HEK293T (cell line): ENCODE measurements at regions not wholly inside any gene's neighbourhood (a gene's known extent, or its start where the extent isn't known, plus 50 kb on each side); places are given as distances from the start of the nearest gene placed in this dataset.

Experiments
- CTCF ChIA-PET: fragments of 350-600 bp; formaldehyde crosslinking; extraction: SDS; loops from one replicate; lab custom pipeline; 2021; ENCODE audit warnings: antibody characterized with exemption, inconsistent platforms; lab: Yijun Ruan, JAX
- POLR2A ChIA-PET: fragments of 350-600 bp; formaldehyde crosslinking; extraction: SDS; loops from one replicate; lab custom pipeline; 2020; ENCODE audit warnings: antibody characterized with exemption, inconsistent platforms; lab: Yijun Ruan, JAX
- DNase-seq: peaks from one replicate; pipeline ENCODE4 v3.0.0; 2012; ENCODE audit warnings: mixed read lengths; ENCODE audit errors: extremely low spot score
- ARNT ChIP-seq: fragments of 450-650 bp; IDR thresholded peaks from 2 replicates; pipeline ENCODE4 v1.6.1; 2017; ENCODE audit warnings: mild to moderate bottlenecking
- BHLHE40 ChIP-seq: fragments of 450-650 bp; IDR thresholded peaks from 2 replicates; pipeline ENCODE4 v1.6.1; 2016; ENCODE audit warnings: mild to moderate bottlenecking, moderate library complexity, borderline replicate concordance
- CTBP1 ChIP-seq: fragments of 450-650 bp; IDR thresholded peaks from 2 replicates; pipeline ENCODE4 v1.6.1; 2016; ENCODE audit warnings: borderline replicate concordance
- ELF4 ChIP-seq: fragments of 450-650 bp; IDR thresholded peaks from 2 replicates; pipeline ENCODE4 v1.6.1; 2017; ENCODE audit warnings: antibody characterized with exemption
- FOXA1 ChIP-seq: fragments of 450-650 bp; IDR thresholded peaks from 2 replicates; pipeline ENCODE4 v1.6.1; 2016; ENCODE audit warnings: mild to moderate bottlenecking
- FOXK2 ChIP-seq: fragments of 450-650 bp; IDR thresholded peaks from 2 replicates; pipeline ENCODE4 v1.6.1; 2016; ENCODE audit warnings: mild to moderate bottlenecking
- FOXM1 ChIP-seq: fragments of 450-650 bp; IDR thresholded peaks from 2 replicates; pipeline ENCODE4 v1.6.1; 2017; ENCODE audit warnings: mild to moderate bottlenecking, borderline replicate concordance
- HDGF ChIP-seq: fragments of 450-650 bp; IDR thresholded peaks from 2 replicates; pipeline ENCODE4 v1.6.1; 2017; ENCODE audit warnings: antibody characterized with exemption, borderline replicate concordance
- L3MBTL2 ChIP-seq: fragments of 450-650 bp; conservative IDR thresholded peaks from 2 replicates; pipeline ENCODE4 v1.6.1; 2016; ENCODE audit warnings: mild to moderate bottlenecking
- LEF1 ChIP-seq: fragments of 450-650 bp; IDR thresholded peaks from 2 replicates; pipeline ENCODE4 v1.6.1; 2017; ENCODE audit warnings: mild to moderate bottlenecking, borderline replicate concordance
- NFRKB ChIP-seq: fragments of 450-650 bp; IDR thresholded peaks from 2 replicates; pipeline ENCODE4 v1.6.1; 2016; ENCODE audit warnings: mild to moderate bottlenecking, moderate library complexity
- PKNOX1 ChIP-seq: fragments of 450-650 bp; IDR thresholded peaks from 2 replicates; pipeline ENCODE4 v1.6.1; 2016
- SP1 ChIP-seq: fragments of 450-650 bp; IDR thresholded peaks from 2 replicates; pipeline ENCODE4 v1.6.1; 2017
- SUZ12 ChIP-seq: fragments of 450-650 bp; IDR thresholded peaks from 2 replicates; pipeline ENCODE4 v1.6.1; 2016; ENCODE audit warnings: mild to moderate bottlenecking
- TARDBP ChIP-seq: fragments of 450-650 bp; IDR thresholded peaks from 2 replicates; pipeline ENCODE4 v1.6.1; 2016
- ZNF384 ChIP-seq: fragments of 450-650 bp; IDR thresholded peaks from 2 replicates; pipeline ENCODE4 v1.6.1; 2016

DNA sequence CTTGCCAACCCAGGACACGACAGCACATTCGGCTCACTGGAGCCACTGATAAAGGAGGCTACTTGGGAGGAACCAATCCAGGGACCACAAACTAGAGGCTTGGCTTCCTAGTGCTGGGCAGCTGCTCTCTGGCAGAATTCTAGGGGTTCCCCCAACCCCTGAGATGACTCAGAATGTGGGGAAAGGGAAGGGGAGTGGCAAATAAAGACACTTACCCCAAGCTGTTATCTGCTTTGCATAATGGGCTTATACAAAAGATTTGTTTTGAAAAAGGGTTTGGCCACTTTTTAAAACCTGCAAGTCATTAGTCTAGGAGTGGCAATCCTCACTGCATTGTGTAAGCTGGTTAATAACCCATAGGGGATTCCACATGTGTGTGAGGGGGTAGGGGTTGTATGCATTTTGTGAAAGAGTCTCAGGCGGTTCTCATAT lies 64.1 kb upstream of the LMO1 start:
- POLR2A ChIA-PET: no interaction called here
- CTCF ChIA-PET: interaction anchor here (0.7 kb wide), 1 partner anchor 97 kb away, joined by 3 read pairs; no protein-coding TSS in a partner anchor
- TF ChIP-seq SUZ12 (no peak), L3MBTL2 (no peak), ELF4 (no peak), SP1 (no peak), PKNOX1 (no peak), FOXA1 (no peak), CTBP1 (no peak), LEF1 (no peak), ARNT (no peak), TARDBP (no peak), NFRKB (no peak), ZNF384 (no peak), BHLHE40 (no peak), FOXM1 (no peak), HDGF (no peak), FOXK2 (no peak)
- DNase-seq: no peak

DNA sequence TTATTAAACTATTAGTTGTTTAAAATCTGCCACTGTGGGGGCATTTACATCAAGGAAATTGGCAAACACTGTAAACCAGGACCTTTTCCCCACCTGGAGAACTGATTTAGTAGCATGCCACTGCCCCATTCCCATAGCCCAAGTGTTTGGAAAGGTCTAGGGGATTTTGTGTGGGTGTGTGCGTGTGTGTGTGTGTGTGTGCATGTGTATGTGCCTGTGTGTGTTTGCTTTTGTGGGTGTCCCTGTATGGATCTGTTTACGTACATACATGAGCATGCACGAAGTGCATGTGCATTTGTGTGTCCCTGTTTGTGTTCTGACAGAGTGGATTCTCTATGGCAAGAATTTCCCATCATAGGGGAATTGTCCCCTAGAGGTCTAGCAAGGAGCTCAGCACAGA lies 62.7 kb upstream of the LMO1 start:
- POLR2A ChIA-PET: no interaction called here
- no peak for DNase-seq
- TF ChIP-seq CTBP1: no peak
- TF ChIP-seq FOXA1: no peak
- TF ChIP-seq LEF1: no peak
- TF ChIP-seq ARNT: no peak
- TF ChIP-seq SP1: no peak
- CTCF ChIA-PET: interaction anchor here (0.7 kb wide), 1 partner anchor 10 kb away, joined by 3 read pairs; no protein-coding TSS in a partner anchor

- POLR2A ChIA-PET: no interaction called here
- no peak for TF ChIP-seq CTBP1
- TF ChIP-seq FOXA1: no peak
- TF ChIP-seq SP1: no peak
- TF ChIP-seq FOXK2: no peak
- TF ChIP-seq LEF1: no peak
- no peak for TF ChIP-seq ZNF384
- TF ChIP-seq BHLHE40: no peak
- DNase-seq: no peak
- CTCF ChIA-PET: no interaction called here
Observed at GRCh38 chr11:8325591-8326304, 62.1 kb upstream of the LMO1 start.

GRCh38 chr11:8323161-8323935 lies 59.7 kb upstream of the LMO1 start:
- TF ChIP-seq BHLHE40 (no peak), ARNT (no peak), CTBP1 (no peak), HDGF (no peak), SP1 (no peak), FOXM1 (no peak), FOXK2 (no peak), ZNF384 (no peak), FOXA1 (no peak), NFRKB (no peak), TARDBP (no peak), LEF1 (no peak), L3MBTL2 (no peak), PKNOX1 (no peak)
- no peak for DNase-seq
- CTCF ChIA-PET: interaction anchor here (0.6 kb wide), 1 partner anchor 23 kb away, joined by 3 read pairs; no protein-coding TSS in a partner anchor
- POLR2A ChIA-PET: no interaction called here

- TF ChIP-seq LEF1 (no peak), FOXK2 (no peak), SP1 (no peak), L3MBTL2 (no peak), CTBP1 (no peak), FOXM1 (no peak), ZNF384 (no peak), TARDBP (no peak), BHLHE40 (no peak), ELF4 (no peak), NFRKB (no peak), FOXA1 (no peak), PKNOX1 (no peak), SUZ12 (no peak), HDGF (no peak), ARNT (no peak)
- POLR2A ChIA-PET: no interaction called here
- no peak for DNase-seq
- CTCF ChIA-PET: no interaction called here
Observed at GRCh38 chr11:8321876-8322275, 58.2 kb upstream of the LMO1 start.

DNA sequence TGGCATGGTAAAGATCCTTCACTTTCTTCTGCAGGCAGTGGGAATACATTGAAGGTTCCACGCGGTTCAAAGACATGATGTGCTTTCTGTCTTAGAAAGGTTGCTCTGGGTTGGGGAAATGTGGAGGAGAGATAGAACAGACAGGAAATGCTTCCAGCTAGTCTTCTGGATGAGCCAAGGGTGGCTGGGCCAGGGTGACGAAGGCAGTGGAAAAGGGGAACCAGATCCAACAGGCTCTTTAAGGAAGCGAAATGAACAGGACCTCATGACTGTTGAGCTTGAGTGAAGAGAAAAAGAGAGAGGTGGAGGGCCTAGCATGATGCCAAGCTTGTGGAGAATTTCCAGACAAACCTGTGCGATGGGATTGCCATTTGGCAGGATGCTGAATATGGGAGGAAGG lies 56.4 kb upstream of the LMO1 start:
- ChIA-PET POLR2A (no interaction called here), CTCF (no interaction called here)
- no peak for DNase-seq
- TF ChIP-seq ARNT: no peak
- no peak for TF ChIP-seq BHLHE40
- no peak for TF ChIP-seq FOXM1
- TF ChIP-seq CTBP1: no peak
- TF ChIP-seq ZNF384: no peak
- no peak for TF ChIP-seq FOXA1
- no peak for TF ChIP-seq NFRKB
- TF ChIP-seq L3MBTL2: no peak
- no peak for TF ChIP-seq SP1
- no peak for TF ChIP-seq FOXK2
- TF ChIP-seq SUZ12: no peak
- no peak for TF ChIP-seq TARDBP
- no peak for TF ChIP-seq ELF4
- no peak for TF ChIP-seq PKNOX1
- TF ChIP-seq LEF1: no peak
- TF ChIP-seq HDGF: no peak
